ENCODE measurements at regions not wholly inside any gene's neighbourhood (a gene's known extent, or its start where the extent isn't known, plus 50 kb on each side); places are given as distances from the start of the nearest gene placed in this dataset.

GRCh38 chrX:149198980-149199732, 305.9 kb downstream of the IDS start:
- intact Hi-C loops (cut with DNase I; ENCODE audit: low total_unique reads) = no loop called here
- no peaks in the 10 kb centered on the region for H3K27me3 ChIP-seq (replicated peaks in 1 of 7)
- no peak overlapping the region for H3K27ac ChIP-seq
- DNase-seq = no peak
- H3K4me3 ChIP-seq = no peak overlapping the region
- H3K36me3 ChIP-seq = no peaks in the 10 kb centered on the region
- 76 to 86% (median 85%) methylated on average over 4 to 11 of the region's 11 CpGs for WGBS, 5 donors
- TF ChIP-seq CTCF (IDR thresholded peaks at IDR 0.05 in 8 of 11, conservative IDR thresholded peaks at IDR 0.05 in 3 of 11) = no peak
- H3K4me1 ChIP-seq = no peaks in the 10 kb centered on the region
- peaks cover 0 to 6% (median 0%) of the 10 kb centered on the region in 8 donors for H3K9me3 ChIP-seq

GRCh38 chrX:149185087-149185486, 320.0 kb downstream of the IDS start:
- Histone ChIP-seq H3K4me3 (no peak overlapping the region), H3K27me3 (replicated peaks in 1 of 7) (no peaks in the 10 kb centered on the region), H3K9me3 (no peaks in the 10 kb centered on the region), H3K4me1 (no peaks in the 10 kb centered on the region), H3K36me3 (no peaks in the 10 kb centered on the region), H3K27ac (no peak overlapping the region)
- intact Hi-C loops (cut with DNase I; ENCODE audit: low total_unique reads) = no loop called here
- no peak for TF ChIP-seq CTCF (IDR thresholded peaks at IDR 0.05 in 8 of 11, conservative IDR thresholded peaks at IDR 0.05 in 3 of 11)
- no peak for TF ChIP-seq POLR2A (IDR thresholded peaks at IDR 0.05)
- no peak for TF ChIP-seq POLR2AphosphoS5 (IDR thresholded peaks at IDR 0.05)
- WGBS, 5 donors = 55 to 86% (median 69%) methylated on average over 2 of the region's 2 CpGs
- DNase-seq = no peak

DNA sequence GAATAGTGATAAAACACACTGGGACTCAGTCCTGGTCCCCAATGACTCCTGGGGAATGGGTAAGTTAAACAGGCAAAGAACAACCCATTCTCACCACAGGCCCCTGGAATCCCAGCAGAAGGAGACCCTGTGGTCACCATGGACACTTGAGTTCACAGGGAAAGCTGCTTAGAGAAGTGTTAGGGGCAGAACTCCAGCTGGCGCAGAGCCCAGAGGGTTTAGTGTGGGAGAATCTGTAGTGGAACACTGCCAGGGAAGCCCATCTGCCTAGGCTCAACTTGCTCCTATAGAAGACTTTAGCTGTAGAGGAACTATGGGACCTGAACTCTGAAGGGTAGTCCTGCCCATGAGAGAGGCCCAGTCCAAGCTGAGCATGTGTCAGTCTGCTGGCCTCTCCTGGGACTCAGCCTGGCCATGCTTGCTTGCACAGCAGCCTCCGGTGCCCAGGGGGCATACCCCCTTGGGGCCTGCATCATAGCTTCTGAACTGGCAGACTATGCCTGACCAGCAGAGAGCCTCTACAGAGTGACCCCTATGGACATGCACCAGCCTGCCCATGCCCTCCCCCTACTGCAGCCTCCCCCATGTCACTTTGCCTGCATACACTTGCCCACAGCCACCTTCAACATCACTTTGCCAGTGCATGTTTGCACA, 343.5 kb downstream of the IDS start:
- H3K27me3 ChIP-seq (replicated peaks in 1 of 7) = no peaks in the 10 kb centered on the region
- H3K4me3 ChIP-seq = no peak overlapping the region
- no peak for DNase-seq
- H3K4me1 ChIP-seq = no peaks in the 10 kb centered on the region
- TF ChIP-seq POLR2A (IDR thresholded peaks at IDR 0.05) = no peak
- TF ChIP-seq CTCF (IDR thresholded peaks at IDR 0.05 in 8 of 11, conservative IDR thresholded peaks at IDR 0.05 in 3 of 11) = no peak
- TF ChIP-seq POLR2AphosphoS5 (IDR thresholded peaks at IDR 0.05) = no peak
- no peaks in the 10 kb centered on the region for H3K36me3 ChIP-seq
- H3K9me3 ChIP-seq = no peaks in the 10 kb centered on the region
- no peak overlapping the region for H3K27ac ChIP-seq
- WGBS, 5 donors = 82 to 100% (median 85%) methylated on average over 1 to 2 of the region's 2 CpGs
- intact Hi-C loops (cut with DNase I; ENCODE audit: low total_unique reads) = no loop called here

DNA sequence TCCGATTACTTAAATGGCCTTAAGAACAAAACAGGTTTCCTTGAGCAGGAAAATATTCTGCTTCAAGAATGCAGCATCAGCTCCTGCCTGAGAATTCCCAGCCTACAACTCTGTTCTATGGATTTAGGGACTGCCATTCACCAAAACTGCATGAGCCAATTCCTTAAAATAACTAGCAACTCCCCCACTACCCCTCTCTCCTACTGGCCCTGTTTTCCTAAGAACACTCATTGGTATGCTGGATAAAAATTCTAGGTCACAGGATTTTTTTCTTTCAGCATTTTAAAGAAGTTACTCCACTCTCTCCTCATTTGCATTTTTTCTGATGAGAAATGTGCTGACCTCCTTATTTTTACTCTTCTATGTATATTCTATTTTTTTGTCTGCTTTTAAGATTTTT, 347.1 kb downstream of the IDS start:
- no peak for DNase-seq
- Histone ChIP-seq H3K27ac (no peak overlapping the region), H3K4me1 (no peaks in the 10 kb centered on the region), H3K27me3 (replicated peaks in 1 of 7) (no peaks in the 10 kb centered on the region), H3K9me3 (no peaks in the 10 kb centered on the region), H3K4me3 (no peak overlapping the region), H3K36me3 (no peaks in the 10 kb centered on the region)
- intact Hi-C loops (cut with DNase I; ENCODE audit: low total_unique reads) = no loop called here
- WGBS, 5 donors = 63 to 88% (median 88%) methylated on average over 1 of the region's 1 CpG
- TF ChIP-seq POLR2AphosphoS5 (IDR thresholded peaks at IDR 0.05) (no peak), POLR2A (IDR thresholded peaks at IDR 0.05) (no peak), CTCF (IDR thresholded peaks at IDR 0.05 in 8 of 11, conservative IDR thresholded peaks at IDR 0.05 in 3 of 11) (no peak)

All from spleen (tissue), 11 donors.